Transverse colon (tissue), 4 donors: ENCODE measurements at regions not wholly inside any gene's neighbourhood (a gene's known extent, or its start where the extent isn't known, plus 50 kb on each side); places are given as distances from the start of the nearest gene placed in this dataset.

Experiments
- DNase-seq: peaks from one replicate; pipeline ENCODE4 v3.0.0-alpha.2; 2019
- H3K27ac ChIP-seq, 4 donors: fragments of 200-600 bp; sonication (generic); 2 replicates each; pipeline ENCODE4 v1.5.1; 2016 to 2018; ENCODE audit warnings: inconsistent platforms in 4 of 4
- H3K27me3 ChIP-seq: fragments of 200-600 bp; sonication (generic); 2 replicates; pipeline ENCODE4 v1.5.1; 2017; ENCODE audit warnings: inconsistent platforms
- H3K36me3 ChIP-seq, 4 donors: fragments of 200-600 bp; sonication (generic); 2 replicates each; pipeline ENCODE4 v1.5.1; 2017 to 2019; ENCODE audit warnings: inconsistent platforms in 4 of 4
- H3K4me1 ChIP-seq, 4 donors: fragments of 200-600 bp; sonication (generic); 2 replicates each; pipeline ENCODE4 v1.5.1; 2017 to 2020; ENCODE audit warnings: inconsistent platforms in 4 of 4
- H3K4me3 ChIP-seq, 4 donors: fragments of 200-600 bp; sonication (generic); 1 replicate in 1 of 4; 2 replicates in 3 of 4; pipeline versions ENCODE4 v1.5.1 to v1.6.1; 2017 to 2019; ENCODE audit warnings: inconsistent platforms in 4 of 4
- H3K9me3 ChIP-seq, 2 donors: fragments of 200-600 bp; sonication (generic); 2 replicates each; pipeline ENCODE4 v1.5.1; 2017 to 2019; ENCODE audit warnings: inconsistent platforms in 2 of 2
- CTCF ChIP-seq, 5 experiments: fragments of 200-600 bp in 3 of 5; fragments of 450-650 bp in 2 of 5; sonication (generic) in 3 of 5; IDR thresholded peaks; 1 replicate in 2 of 5; 2 replicates in 3 of 5; pipeline ENCODE4 v1.5.1; 2016 to 2017; ENCODE audit warnings: antibody characterized with exemption in 5 of 5, inconsistent platforms in 3 of 5, mild to moderate bottlenecking in 2 of 5, moderate library complexity in 1 of 5
- EP300 ChIP-seq: sonication (generic); formaldehyde crosslinking; IDR thresholded peaks from one replicate; pipeline ENCODE4 v1.6.1; 2017; ENCODE audit warnings: antibody characterized with exemption, low read depth
- POLR2A ChIP-seq: fragments of 450-650 bp; IDR thresholded peaks from one replicate; pipeline ENCODE4 v1.6.1; 2016; ENCODE audit warnings: antibody characterized with exemption, mild to moderate bottlenecking, moderate library complexity
- POLR2AphosphoS5 ChIP-seq, 3 donors: sonication (generic); formaldehyde crosslinking; IDR thresholded peaks; one replicate each; pipeline ENCODE4 v1.6.1; 2016; ENCODE audit warnings: antibody characterized with exemption in 3 of 3
- WGBS, 2 donors: methylation state at CpG; one replicate each; pipeline ENCODE4 v1.1.5; 2018; ENCODE audit warnings: low coverage in 1 of 2; 5-methylcytosine and 5-hydroxymethylcytosine counted together
- in situ Hi-C, 4 donors: fragments of 200-750 bp; cut with MboI; loops; one replicate each; pipeline versions ENCODE4 v1.15.0 to v1.15.1; 2017; ENCODE audit warnings: low sequenced_read_pairs in 3 of 4, low pct_ligation_motif_present in 1 of 4, low pct_unique_long_range_greater_than_20kb in 1 of 4
- intact Hi-C: fragments of 100-400 bp; cut with DNase I; formaldehyde crosslinking; loops from one replicate; pipeline ENCODE4 v1.15.1; 2023; ENCODE audit warnings: low total_unique reads

GRCh38 chr6:53199765-53200164, 51.1 kb upstream of the GCM1 start:
- 86 to 92% methylated on average over 2 of the region's 2 CpGs for WGBS, 2 donors
- Histone ChIP-seq H3K27me3 (no peaks in the 10 kb centered on the region), H3K9me3 (no peaks in the 10 kb centered on the region), H3K4me3 (no peak overlapping the region), H3K36me3 (no peaks in the 10 kb centered on the region), H3K27ac (no peak overlapping the region), H3K4me1 (no peaks in the 10 kb centered on the region)
- intact Hi-C loops (no loop called here), in situ Hi-C loops (loop anchor here in 1 of 4 donors (25.0 kb wide), 1 partner anchor 513 kb away; no protein-coding TSS in a partner anchor)
- no peak for TF ChIP-seq POLR2A
- TF ChIP-seq CTCF (IDR thresholded peaks at IDR 0.05) = no peak
- TF ChIP-seq POLR2AphosphoS5 (IDR thresholded peaks at IDR 0.05) = no peak
- TF ChIP-seq EP300 = no peak
- no peak for DNase-seq

DNA sequence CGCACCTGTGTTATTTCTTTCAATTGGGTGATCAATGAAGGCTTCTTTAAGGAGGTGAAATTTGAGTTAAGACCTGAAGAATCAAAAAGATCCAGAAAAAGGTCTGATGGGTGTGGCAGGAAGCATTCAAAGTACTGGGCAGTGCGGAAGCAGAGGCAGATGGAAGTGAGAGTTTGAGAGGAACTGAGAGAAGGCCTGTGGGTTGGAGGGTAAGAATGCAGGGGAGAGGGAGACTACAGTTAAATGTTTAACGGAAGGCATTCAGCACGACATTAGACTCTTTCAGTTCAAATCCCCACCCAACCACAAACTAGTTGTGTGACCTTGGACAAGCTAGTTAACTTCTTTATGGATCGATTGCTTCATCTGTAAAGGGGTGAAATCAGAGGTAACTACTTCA, 50.5 kb upstream of the GCM1 start:
- no peaks in the 10 kb centered on the region for H3K9me3 ChIP-seq
- in situ Hi-C loops = loop anchor here in 1 of 4 donors (25.0 kb wide), 1 partner anchor 513 kb away; no protein-coding TSS in a partner anchor
- 68 to 71% methylated on average over 3 to 5 of the region's 5 CpGs for WGBS, 2 donors

More for the DNA sequence above, 50.5 kb upstream of the GCM1 start:
- H3K4me3 ChIP-seq = no peak overlapping the region
- H3K36me3 ChIP-seq = no peaks in the 10 kb centered on the region
- no peaks in the 10 kb centered on the region for H3K4me1 ChIP-seq
- DNase-seq = no peak
- H3K27ac ChIP-seq = no peak overlapping the region
- H3K27me3 ChIP-seq = no peaks in the 10 kb centered on the region
- intact Hi-C loops = no loop called here
- no peak for TF ChIP-seq POLR2A
- TF ChIP-seq POLR2AphosphoS5 (IDR thresholded peaks at IDR 0.05) = no peak
- no peak for TF ChIP-seq EP300
- TF ChIP-seq CTCF (IDR thresholded peaks at IDR 0.05) = no peak
